Right cardiac atrium (tissue), 5 donors: ENCODE measurements at regions not wholly inside any gene's neighbourhood (a gene's known extent, or its start where the extent isn't known, plus 50 kb on each side); places are given as distances from the start of the nearest gene placed in this dataset.

Experiments
- ATAC-seq, 2 donors: fragments of 200-7000 bp; cut with Tn5 transposase; one replicate each; pipeline versions ENCODE4 v1.8.0 to v1.9.1; 2020; ENCODE audit warnings: moderate library complexity in 2 of 2, mild to moderate bottlenecking in 1 of 2
- DNase-seq, 3 donors: peaks; one replicate each; pipeline ENCODE4 v3.0.0-alpha.2; 2020
- H3K27ac ChIP-seq: one replicate; pipeline ENCODE4 v1.5.1; 2013; ENCODE audit warnings: mild to moderate bottlenecking, low read length, control low read depth, moderate library complexity
- H3K27me3 ChIP-seq: one replicate; pipeline ENCODE4 v1.6.1; 2013; ENCODE audit not compliant: control insufficient read depth, insufficient read depth
- H3K4me1 ChIP-seq: one replicate; pipeline ENCODE4 v1.6.1; 2013; ENCODE audit warnings: low read length; ENCODE audit not compliant: control insufficient read depth, insufficient read depth
- H3K4me3 ChIP-seq: one replicate; pipeline ENCODE4 v1.5.1; 2013; ENCODE audit warnings: low read length, control low read depth
- H3K9me3 ChIP-seq: one replicate; pipeline ENCODE4 v1.6.1; 2013; ENCODE audit warnings: low read length; ENCODE audit not compliant: control insufficient read depth
- WGBS: extraction: QIAGEN DNeasy Blood & Tissue Kit; methylation state at CpG from one replicate; pipeline ENCODE4 v1.1.7; 2013; 5-methylcytosine and 5-hydroxymethylcytosine counted together
- intact Hi-C, 4 donors: fragments of 100-400 bp; cut with DNase I; formaldehyde crosslinking; loops; one replicate each; pipeline versions ENCODE4 v1.11.0 to v1.14.0; 2022 to 2023
- donor health status: healthy with polysubstance abuse.
- donor health status: DM: no; HTN: yes; CAD: no.
- donor health status: DM: no; HTN: no; CAD: no.
- donor health status: DM: no; HTN: yes; CAD: no; lungs with severe emphysema.
- donor health status: DM: yes; HTN: yes; CAD: no.

GRCh38 chr4:8730681-8731080 is 138.1 kb downstream of the CPZ start:
- no peak for DNase-seq
- WGBS, result 88% methylated on average over 6 of the region's 6 CpGs

GRCh38 chr4:8730159-8730558 is 137.6 kb downstream of the CPZ start:
- intact Hi-C loops, result no loop called here
- ATAC-seq (no peak), DNase-seq (no peak)
- Histone ChIP-seq H3K4me3 (no peak overlapping the region), H3K4me1 (no peaks in the 10 kb centered on the region), H3K27me3 (no peaks in the 10 kb centered on the region), H3K27ac (no peak overlapping the region), H3K9me3 (no peaks in the 10 kb centered on the region)
- 86% methylated on average over 9 of the region's 9 CpGs for WGBS

More at GRCh38 chr4:8730681-8731080, 138.1 kb downstream of the CPZ start:
- Histone ChIP-seq H3K4me1 (no peaks in the 10 kb centered on the region), H3K9me3 (no peaks in the 10 kb centered on the region), H3K4me3 (no peak overlapping the region), H3K27me3 (no peaks in the 10 kb centered on the region), H3K27ac (no peak overlapping the region)
- intact Hi-C loops, result no loop called here
- no peak for ATAC-seq

- H3K4me1 ChIP-seq, result no peaks in the 10 kb centered on the region
- intact Hi-C loops, result no loop called here
- WGBS, result 89% methylated on average over 18 of the region's 18 CpGs
- H3K4me3 ChIP-seq, result no peak overlapping the region
- DNase-seq (no peak), ATAC-seq (no peak)
- H3K27me3 ChIP-seq, result no peaks in the 10 kb centered on the region
- no peak overlapping the region for H3K27ac ChIP-seq
- H3K9me3 ChIP-seq, result no peaks in the 10 kb centered on the region
Observed at GRCh38 chr4:8729408-8730149, 137.0 kb downstream of the CPZ start.

GRCh38 chr4:8728536-8729407 is 136.2 kb downstream of the CPZ start:
- WGBS, result 73% methylated on average over 21 of the region's 21 CpGs
- no peak overlapping the region for H3K4me3 ChIP-seq
- no peak for DNase-seq
- H3K9me3 ChIP-seq, result no peaks in the 10 kb centered on the region
- no peaks in the 10 kb centered on the region for H3K4me1 ChIP-seq
- ATAC-seq, result no peak
- intact Hi-C loops, result no loop called here
- no peaks in the 10 kb centered on the region for H3K27me3 ChIP-seq
- H3K27ac ChIP-seq, result no peak overlapping the region

- H3K9me3 ChIP-seq, result no peaks in the 10 kb centered on the region
- no peaks in the 10 kb centered on the region for H3K4me1 ChIP-seq
- ATAC-seq, result no peak
- intact Hi-C loops, result no loop called here
- DNase-seq, result no peak
- H3K4me3 ChIP-seq, result no peak overlapping the region
- no peak overlapping the region for H3K27ac ChIP-seq
- 68% methylated on average over 16 of the region's 16 CpGs for WGBS
- no peaks in the 10 kb centered on the region for H3K27me3 ChIP-seq
Observed at GRCh38 chr4:8727546-8728510, 135.3 kb downstream of the CPZ start.

- no peaks in the 10 kb centered on the region for H3K27me3 ChIP-seq
- no peak overlapping the region for H3K4me3 ChIP-seq
- H3K9me3 ChIP-seq, result no peaks in the 10 kb centered on the region
- H3K27ac ChIP-seq, result no peak overlapping the region
- intact Hi-C loops, result no loop called here
- WGBS, result 59% methylated on average over 12 of the region's 12 CpGs
- DNase-seq (no peak), ATAC-seq (no peak)
- H3K4me1 ChIP-seq, result no peaks in the 10 kb centered on the region
Observed at GRCh38 chr4:8727131-8727530, 134.6 kb downstream of the CPZ start.

GRCh38 chr4:8726344-8726851 is 133.8 kb downstream of the CPZ start:
- DNase-seq (no peak), ATAC-seq (no peak)
- intact Hi-C loops, result no loop called here
- Histone ChIP-seq H3K9me3 (no peaks in the 10 kb centered on the region), H3K4me3 (no peak overlapping the region), H3K27ac (no peak overlapping the region), H3K4me1 (no peaks in the 10 kb centered on the region), H3K27me3 (no peaks in the 10 kb centered on the region)
- 35% methylated on average over 9 of the region's 9 CpGs for WGBS

GRCh38 chr4:8725845-8726244 is 133.3 kb downstream of the CPZ start:
- H3K4me3 ChIP-seq, result no peak overlapping the region
- DNase-seq (no peak), ATAC-seq (no peak)
- no peaks in the 10 kb centered on the region for H3K27me3 ChIP-seq
- 60% methylated on average over 10 of the region's 10 CpGs for WGBS
- no peaks in the 10 kb centered on the region for H3K9me3 ChIP-seq
- intact Hi-C loops, result no loop called here
- no peaks in the 10 kb centered on the region for H3K4me1 ChIP-seq
- no peak overlapping the region for H3K27ac ChIP-seq

- H3K27ac ChIP-seq, result no peak overlapping the region
- no peaks in the 10 kb centered on the region for H3K4me1 ChIP-seq
- DNase-seq, result no peak
- H3K27me3 ChIP-seq, result no peaks in the 10 kb centered on the region
- ATAC-seq, result no peak
- WGBS, result 23% methylated on average over 26 of the region's 26 CpGs
- intact Hi-C loops, result no loop called here
- no peak overlapping the region for H3K4me3 ChIP-seq
- H3K9me3 ChIP-seq, result no peaks in the 10 kb centered on the region
Observed at GRCh38 chr4:8725071-8725841, 132.7 kb downstream of the CPZ start.

- DNase-seq, result no peak
- no peak overlapping the region for H3K27ac ChIP-seq
Observed at GRCh38 chr4:8724436-8725070, 132.0 kb downstream of the CPZ start.

More at GRCh38 chr4:8724436-8725070, 132.0 kb downstream of the CPZ start:
- no peak for ATAC-seq
- Histone ChIP-seq H3K9me3 (no peaks in the 10 kb centered on the region), H3K4me3 (no peak overlapping the region), H3K4me1 (no peaks in the 10 kb centered on the region), H3K27me3 (no peaks in the 10 kb centered on the region)
- WGBS, result 51% methylated on average over 20 of the region's 20 CpGs
- intact Hi-C loops, result no loop called here
